ENCODE measurements at regions not wholly inside any gene's neighbourhood (a gene's known extent, or its start where the extent isn't known, plus 50 kb on each side); places are given as distances from the start of the nearest gene placed in this dataset.

DNA sequence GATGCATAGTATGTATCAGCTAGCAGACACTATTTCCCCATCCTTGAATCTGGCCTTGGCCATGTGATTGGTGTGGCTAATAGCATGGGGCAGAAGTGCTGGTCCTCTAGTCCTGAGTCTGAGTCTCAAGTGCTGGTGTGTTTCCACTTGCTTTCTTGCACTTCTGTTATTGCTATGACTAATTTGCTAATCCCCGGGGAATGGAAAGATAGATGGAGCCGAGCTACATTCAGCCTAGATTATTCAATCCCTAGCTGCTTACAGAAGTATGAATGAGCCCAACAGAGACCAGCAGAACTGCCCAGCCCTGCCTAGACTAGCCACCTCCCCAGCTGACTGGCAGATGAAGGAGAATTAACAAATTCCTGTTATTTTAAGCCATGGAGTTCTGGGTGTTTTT is 53.2 kb upstream of the SYPL1 start:
- DNase-seq = no peak

DNA sequence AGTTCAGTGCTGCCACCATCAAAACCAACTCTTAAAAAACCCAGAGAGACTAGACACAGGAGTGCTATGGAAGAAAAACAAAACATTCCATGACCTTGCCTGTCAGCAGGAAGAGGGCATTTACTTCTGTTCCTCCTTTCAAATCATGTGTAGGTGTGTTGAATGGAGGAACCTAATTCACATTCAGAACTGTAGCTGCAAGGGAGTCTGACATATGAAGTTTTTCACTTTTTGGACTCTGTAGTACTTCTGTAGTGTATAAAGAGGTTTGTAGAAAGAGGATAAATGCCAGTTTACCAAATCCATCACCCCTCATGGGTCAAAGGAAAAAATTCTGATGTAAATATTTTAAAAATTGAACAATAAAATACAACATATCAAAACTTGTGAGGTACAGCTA is 51.1 kb upstream of the SYPL1 start:
- DNase-seq = no peak
